Stomach (tissue), 4 donors: ENCODE measurements at regions not wholly inside any gene's neighbourhood (a gene's known extent, or its start where the extent isn't known, plus 50 kb on each side); places are given as distances from the start of the nearest gene placed in this dataset.

ENCODE experiments used
- CTCF ChIP-seq, 7 experiments: fragments of 450-650 bp in 4 of 7; fragments of 200-600 bp in 3 of 7; sonication (generic) in 3 of 7; IDR thresholded peaks; one replicate each; pipeline ENCODE4 v1.5.1; 2016 to 2019; ENCODE audit warnings: antibody characterized with exemption in 7 of 7, control low read depth in 2 of 7, mild to moderate bottlenecking in 1 of 7
- POLR2A ChIP-seq, 4 donors: fragments of 450-650 bp; IDR thresholded peaks; one replicate each; pipeline ENCODE4 v1.6.1; 2016; ENCODE audit warnings: antibody characterized with exemption in 4 of 4, control low read depth in 2 of 4, mild to moderate bottlenecking in 1 of 4, moderate library complexity in 1 of 4

- no peak for TF ChIP-seq CTCF (IDR thresholded peaks at IDR 0.05)
- TF ChIP-seq POLR2A (IDR thresholded peaks at IDR 0.05): no peak
Measured at GRCh38 chr2:226665306-226665831, 134.3 kb downstream of the IRS1 start.
